ENCODE measurements at regions not wholly inside any gene's neighbourhood (a gene's known extent, or its start where the extent isn't known, plus 50 kb on each side); places are given as distances from the start of the nearest gene placed in this dataset.
A peak's percentile ranks its signal among the peaks of the same experiment; 100 is the strongest.
"Not testable (repeated sequence)": the region's sequence is repeated elsewhere in the genome, so short reads cannot be mapped to it uniquely, and the experiment has no call there.

DNA sequence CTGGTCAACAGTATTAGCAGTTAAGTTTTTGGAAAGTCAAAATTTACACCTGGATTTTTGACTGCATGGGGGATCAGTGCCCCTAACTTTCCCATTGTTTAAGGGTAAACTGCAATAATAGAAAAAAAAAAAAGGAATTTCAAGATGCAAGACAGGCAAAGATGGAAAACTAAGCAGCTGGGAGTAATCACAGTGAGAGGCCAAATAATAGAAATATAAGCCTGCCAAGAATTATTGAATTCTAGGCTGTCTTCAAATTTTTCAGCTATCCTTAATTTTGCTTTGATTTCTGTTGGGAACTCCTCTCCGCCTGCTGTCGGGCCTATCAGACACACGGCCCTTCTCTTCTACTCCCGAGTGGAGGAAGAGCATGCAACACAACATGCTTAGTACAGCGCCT, 215.5 kb upstream of the LMCD1 start:
- H3K27ac ChIP-seq: no peak overlapping the region
- no peak for DNase-seq (ENCODE audit: low read depth, low spot score)

DNA sequence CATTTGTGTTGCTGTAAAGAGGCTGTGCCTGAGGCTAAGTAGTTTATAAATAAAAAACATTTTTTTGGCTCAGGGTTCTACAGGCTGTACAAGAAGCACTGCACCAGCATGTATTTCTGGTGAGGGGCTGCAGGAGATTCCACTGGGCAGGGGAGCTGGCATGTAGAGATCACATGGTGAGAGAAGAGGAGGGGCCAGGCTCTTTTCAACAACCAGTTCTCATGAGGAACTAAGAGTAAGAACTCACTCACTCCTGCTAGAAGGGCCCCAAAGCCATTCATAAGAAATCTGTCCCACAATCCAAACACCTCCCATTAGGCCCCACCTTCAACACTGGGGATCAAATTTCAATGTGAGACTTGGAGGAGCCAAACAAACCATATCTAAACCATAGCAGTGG, 214.9 kb upstream of the LMCD1 start:
- H3K27ac ChIP-seq: no peak overlapping the region
- DNase-seq (ENCODE audit: low read depth, low spot score): no peak

DNA sequence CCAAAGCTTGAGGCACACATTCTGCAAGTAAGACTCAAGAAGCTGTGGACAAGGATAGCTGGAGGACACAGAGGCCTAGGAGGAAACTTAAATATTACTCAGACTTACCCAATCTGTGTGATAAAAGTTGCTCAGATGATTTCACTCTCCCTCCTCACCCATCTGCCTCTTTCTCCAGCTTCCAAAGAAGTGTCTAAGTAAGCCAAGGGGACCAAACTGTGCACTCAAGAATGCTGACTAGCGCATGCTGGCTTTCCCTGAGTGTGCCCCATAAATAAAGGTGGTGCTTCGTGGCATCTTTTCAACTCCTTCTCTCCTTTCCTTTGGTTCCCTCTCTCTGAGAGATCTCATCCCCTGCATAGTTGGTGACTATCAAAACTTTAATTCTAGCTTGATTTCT, 211.0 kb upstream of the LMCD1 start:
- no peak for DNase-seq (ENCODE audit: low read depth, low spot score)

DNA sequence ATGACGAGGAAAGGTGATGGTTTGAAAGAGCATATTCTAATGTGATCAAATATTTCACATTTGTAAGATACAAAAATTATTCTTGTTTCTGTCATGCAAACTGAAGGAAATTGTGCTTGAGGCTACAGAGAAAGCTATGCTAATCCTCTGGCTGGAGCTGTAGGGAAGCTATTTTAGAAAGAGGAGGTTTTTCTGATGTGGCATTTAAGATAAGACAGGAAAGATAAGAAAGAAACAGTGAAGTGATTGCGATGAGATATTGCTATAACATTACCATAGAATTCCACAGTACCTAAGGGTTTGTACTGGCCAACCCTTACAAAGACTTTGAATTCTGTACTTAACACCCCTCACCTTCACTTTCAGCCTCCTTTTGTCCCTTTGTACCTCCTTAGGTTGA, 205.2 kb upstream of the LMCD1 start:
- H3K27ac ChIP-seq: no peak overlapping the region
- DNase-seq (ENCODE audit: low read depth, low spot score): no peak

More for the DNA sequence above, 211.0 kb upstream of the LMCD1 start:
- no peak overlapping the region for H3K27ac ChIP-seq

DNA sequence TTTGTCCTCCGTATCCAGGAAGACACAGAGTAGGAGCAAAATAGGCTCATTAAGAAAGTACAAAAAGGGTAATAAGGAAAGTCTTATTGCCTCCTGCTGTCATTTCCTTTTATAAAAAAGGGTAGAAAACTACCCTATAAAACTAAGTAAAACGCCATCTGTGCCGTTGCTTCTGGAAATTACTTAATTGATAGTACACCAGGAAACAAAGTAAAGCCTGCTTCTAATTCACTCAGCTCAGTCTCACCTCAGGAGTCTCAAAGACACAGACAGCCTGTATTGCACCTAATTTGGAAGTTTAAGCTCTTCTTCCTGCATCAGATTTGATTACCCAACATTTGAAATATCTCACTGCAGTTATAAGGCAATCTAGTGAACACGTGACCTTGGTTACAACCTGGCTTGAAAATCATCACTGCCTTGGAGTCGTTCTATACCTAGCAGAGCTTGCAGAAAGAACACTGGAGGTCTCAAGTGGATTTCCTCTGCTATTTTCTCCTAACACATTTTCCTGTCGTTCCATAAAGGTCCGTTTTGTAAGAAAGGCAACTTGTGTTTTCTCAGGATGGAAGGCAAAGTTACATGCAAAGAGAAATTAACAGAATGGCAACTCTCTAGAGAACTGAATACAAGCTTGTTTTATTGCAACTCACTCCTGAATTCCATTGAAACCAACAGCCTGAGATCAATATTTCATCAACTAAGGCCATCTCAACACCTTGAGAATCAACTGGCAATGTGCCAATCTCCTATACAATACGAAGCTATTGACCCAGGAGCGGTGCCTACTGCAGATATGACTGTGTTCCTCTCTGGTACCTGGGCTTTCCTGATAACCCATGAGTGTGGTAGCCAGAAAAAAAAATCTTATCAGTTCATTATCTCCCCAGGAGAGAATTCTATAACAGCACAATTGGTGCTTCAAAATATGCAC, 203.3 kb upstream of the LMCD1 start:
- DNase-seq (ENCODE audit: low read depth, low spot score): no peak
- no peak overlapping the region for H3K27ac ChIP-seq

DNA sequence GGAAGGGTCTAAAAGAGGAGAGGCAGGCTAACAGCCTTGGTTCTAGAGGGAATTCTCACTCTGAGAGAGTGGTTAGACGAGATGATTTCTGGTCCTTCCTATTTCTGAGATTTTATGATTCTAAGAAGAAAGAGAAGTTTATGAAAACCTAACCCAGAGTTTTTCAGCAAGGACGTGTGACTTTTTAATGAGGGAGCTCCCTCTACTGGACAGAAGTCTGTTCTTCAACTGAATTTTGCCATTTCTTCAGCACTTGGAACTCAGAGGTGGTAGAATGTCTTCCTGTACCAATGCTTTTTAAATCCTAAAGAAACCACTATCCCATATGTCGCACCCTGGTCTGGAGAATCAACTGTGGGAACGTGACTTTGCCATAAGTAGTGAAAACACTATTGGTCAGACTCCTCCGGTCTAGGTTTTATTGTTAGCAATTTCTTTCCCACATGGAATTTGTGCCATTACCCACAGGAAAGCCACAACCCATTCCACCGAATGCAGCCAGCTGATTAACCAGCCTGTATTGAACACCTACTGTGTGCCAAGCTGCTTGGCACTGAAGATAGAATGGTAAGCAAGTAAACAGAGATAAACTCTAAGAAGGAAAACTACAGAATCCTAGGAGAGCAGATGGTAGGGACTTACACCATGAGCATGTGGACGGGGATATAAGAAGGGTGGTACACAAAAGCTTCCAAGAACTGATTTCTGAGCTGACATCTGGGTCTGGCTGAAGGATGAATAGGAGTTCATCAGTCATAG, 199.5 kb upstream of the LMCD1 start:
- DNase-seq (ENCODE audit: low read depth, low spot score): no peak
- no peak overlapping the region for H3K27ac ChIP-seq

DNA sequence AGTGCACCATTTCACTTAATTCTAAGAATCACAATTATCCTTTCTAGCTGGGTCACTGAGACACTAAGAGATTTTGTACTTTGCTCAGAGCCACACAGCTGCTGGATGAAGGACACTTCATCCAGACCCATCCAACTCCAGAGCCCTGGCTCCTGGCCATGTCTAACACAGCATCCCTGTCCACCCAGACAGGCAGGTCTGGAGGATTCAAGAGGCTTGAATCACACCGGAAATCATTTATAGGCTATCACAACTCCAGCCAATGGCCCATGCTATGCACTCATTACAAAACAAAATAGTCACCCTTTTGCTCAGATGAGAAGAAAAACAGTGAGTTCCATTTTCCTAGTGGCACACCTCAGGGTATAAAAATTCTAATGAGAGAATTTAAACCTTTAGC, 198.2 kb upstream of the LMCD1 start:
- no peak overlapping the region for H3K27ac ChIP-seq
- DNase-seq (ENCODE audit: low read depth, low spot score): no peak

DNA sequence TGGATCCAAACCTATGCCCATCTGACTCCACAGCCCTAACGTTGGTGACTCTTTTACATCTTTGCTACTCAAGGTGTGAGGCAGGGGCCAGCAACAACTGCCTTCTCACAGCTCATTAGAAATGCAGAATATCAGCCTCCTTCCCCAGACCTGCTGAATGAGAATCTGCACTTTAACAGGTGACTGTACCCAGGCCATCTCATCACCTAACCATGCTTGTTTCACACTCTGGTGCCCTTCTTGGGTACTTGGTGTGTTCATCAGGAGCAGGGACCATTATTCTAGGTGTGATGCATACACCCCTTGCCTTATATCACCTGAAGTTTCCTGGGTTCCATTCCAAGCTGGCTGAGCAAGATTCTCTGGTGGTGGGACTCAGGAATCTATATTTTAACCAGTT, 196.3 kb upstream of the LMCD1 start:
- DNase-seq (ENCODE audit: low read depth, low spot score): no peak
- no peak overlapping the region for H3K27ac ChIP-seq

DNA sequence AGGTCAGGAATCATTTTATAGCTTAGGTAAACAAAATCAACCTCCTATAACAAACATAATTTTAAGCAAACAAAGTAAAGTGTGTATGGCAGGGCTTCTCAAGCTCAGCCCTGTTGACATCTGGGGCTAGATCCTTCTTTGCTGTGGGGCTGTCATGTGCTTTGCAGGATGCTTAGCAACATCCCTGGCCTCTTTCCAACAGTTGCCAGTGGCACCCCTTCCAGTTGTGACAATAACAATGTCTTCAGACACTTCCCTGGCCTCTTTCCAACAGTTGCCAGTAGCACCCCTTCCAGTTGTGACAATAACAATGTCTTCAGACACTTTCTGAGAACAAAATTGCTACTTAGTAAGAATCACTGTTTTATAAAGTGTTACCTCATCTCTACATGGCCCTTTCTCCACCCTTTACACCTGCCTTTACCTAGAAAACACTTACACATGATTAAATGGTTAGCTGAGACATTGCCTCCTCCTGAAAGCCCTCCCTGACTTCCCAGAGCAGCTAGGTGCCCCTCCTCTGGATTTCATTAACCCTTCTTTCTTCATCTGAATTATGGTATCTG, 194.0 kb upstream of the LMCD1 start:
- H3K27ac ChIP-seq: no peak overlapping the region

DNA sequence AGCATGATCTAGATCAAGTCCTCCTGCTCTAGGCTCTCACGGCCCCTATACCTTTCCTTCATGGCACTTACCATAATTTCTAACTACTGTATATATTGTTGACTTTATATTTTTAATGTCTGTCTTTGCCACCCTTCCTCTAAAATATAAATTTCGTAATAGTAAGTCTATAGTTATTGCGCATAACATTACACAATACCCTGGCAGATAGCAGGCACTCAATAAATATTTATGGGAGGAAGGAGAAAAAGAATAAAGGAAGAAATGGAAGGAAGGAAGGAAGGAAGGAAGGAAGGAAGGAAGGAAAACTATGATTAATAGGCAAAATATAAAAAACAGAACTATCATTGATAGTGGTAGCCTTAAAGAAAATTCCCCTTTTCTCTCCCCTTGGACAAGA, 190.3 kb upstream of the LMCD1 start:
- no peak overlapping the region for H3K27ac ChIP-seq
- no peak for DNase-seq (ENCODE audit: low read depth, low spot score)

More for the DNA sequence above, 194.0 kb upstream of the LMCD1 start:
- no peak for DNase-seq (ENCODE audit: low read depth, low spot score)

DNA sequence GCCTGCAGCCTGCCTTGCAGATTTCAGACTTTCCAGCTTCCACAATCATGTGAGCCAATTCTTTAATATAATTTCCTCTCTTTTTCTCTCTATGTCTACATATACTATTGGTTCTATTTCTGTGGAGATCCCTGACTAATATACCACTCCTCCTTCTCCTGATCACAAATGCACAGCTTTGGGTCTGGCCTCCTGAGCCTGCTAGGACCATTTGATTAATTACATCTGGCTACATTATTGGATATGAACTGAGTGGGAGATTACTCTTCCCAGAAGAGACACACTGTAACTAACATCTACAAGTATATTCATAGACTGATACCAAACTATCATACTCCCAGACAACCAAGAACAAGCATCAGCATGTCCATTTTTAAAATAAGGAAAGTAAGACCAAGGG, 188.9 kb upstream of the LMCD1 start:
- no peak overlapping the region for H3K27ac ChIP-seq
- DNase-seq (ENCODE audit: low read depth, low spot score): no peak

DNA sequence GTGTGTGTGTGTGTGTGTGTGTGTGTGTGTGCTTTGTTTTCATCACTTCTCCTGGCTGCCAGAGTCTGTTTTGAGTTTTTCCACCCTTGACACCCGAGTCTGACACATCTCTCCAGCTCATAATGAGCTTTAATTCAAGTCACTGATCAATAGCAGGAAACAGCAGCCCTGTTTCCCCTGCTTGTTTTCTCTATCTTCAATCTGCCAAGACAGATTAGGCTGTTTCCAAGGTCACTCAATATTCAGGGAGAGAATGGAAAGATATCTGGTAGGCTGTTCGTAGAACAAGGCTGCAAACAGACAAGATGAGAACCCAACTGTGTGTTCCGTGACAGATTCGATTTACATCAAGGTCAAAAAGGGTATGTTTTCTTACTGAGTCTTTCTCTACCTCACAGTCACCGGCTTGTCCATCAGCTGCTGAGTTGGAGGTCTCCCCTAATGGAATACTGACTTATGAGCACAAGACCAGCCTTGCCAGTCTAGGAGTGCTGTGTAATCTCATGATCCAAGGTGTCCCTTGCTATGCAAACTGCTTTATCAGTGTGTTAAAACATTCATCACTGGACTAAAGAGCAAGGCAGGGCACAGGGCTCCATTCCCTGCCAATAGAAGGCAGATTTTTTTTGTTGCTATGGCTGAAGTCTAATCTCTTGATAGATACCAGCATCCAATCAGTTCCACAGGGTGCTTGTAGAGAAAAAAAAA, 187.9 kb upstream of the LMCD1 start:
- DNase-seq (ENCODE audit: low read depth, low spot score): no peak
- no peak overlapping the region for H3K27ac ChIP-seq

DNA sequence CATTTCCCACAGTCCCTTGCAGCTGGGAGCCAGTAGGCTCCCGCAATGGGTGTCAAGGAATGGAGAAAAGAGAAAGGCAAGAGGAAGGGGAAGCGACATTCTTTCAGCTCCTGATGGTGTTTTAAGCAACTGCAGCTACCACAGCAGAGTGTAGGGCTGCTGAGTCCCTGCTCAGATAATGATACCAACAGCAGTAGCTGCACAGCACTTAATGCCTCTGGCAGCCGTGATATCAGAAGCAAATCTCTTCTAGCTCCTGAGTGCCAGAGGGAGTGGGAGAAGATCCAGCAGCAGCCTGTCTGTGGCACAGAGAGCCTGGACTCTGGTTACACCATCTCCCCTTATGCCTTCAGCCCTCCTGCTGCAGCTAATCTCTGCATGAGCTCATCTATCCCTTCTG, 186.1 kb upstream of the LMCD1 start:
- H3K27ac ChIP-seq; DNase-seq (ENCODE audit: low read depth, low spot score): not testable (repeated sequence)

DNA sequence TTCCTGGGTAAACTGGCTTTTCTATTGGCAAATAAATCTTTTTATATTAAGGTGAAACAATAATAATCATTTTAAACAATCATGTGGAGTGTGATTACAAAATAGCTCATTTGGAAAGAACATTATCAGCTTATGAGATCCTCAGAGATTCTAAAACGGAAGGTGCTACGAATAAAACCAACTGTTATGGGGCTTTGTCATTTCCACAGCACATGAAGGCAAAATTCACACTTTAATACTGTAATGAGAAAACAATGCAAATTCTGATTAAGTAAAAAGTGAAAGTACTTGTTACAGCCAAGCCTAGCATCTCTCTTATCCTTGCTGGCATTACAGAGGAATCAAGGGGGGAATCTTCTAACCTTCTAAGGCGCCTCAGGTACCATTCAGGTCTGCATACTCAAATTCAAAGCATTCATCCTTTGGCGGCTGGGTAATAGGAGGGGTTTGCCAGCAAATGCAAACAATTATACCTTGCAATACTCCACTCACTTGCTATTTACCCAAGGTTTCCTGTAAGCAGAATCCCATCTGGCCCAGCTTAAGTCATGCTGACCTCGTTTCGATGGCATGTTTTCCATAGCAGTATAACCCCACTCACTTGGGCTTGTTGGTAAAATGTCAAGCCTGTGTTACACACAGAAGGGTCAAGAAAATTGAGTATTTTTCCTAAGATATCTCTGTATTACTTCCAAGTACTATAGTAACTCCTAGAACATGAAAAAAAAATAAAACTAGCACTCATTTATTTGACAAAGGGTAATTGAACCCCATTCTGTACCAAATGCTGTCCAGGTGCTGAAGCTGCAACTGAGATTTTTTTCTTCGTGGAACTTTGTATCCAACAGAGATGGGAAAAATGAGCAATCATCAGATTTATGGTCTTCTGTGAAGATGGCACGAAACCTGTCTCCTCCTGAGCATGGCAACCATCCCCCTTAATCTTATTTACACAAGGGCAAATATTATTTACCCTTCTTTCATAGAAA, 183.7 kb upstream of the LMCD1 start:
- DNase-seq (ENCODE audit: low read depth, low spot score): no peak
- no peak overlapping the region for H3K27ac ChIP-seq

DNA sequence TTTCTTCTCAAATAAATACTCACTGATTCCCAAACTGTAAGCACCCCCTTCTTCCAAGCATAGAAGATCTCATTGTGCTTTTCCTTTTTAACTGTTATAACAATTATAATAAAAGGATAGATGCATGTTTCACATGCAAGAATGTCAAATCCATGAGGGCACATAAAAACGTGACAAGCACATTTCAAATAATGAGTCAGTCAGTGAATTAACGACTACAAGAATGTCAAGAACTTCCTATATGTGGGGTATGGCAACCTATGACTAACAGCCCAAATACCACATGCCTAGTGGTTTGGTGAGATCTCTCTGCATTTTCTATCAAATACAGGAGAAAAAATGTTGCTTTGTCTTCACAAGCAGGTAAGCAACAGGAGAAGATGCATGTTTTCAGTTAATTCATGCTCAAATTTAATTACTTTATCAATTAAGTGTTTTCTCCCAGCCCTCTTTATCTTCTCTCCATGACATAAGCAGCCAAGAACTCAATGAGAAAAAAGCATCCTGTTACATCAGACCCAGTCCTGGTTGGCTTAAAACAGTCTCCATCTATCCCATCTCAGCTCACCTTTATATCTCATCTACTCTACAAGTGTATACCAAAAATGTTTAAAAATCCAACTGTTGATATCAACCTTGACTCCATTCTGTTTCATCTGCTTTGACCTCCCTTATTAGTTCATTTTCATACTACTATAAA, 181.5 kb upstream of the LMCD1 start:
- H3K27ac ChIP-seq: peak overlapping the region; percentile 22
- DNase-seq (ENCODE audit: low read depth, low spot score): no peak

DNA sequence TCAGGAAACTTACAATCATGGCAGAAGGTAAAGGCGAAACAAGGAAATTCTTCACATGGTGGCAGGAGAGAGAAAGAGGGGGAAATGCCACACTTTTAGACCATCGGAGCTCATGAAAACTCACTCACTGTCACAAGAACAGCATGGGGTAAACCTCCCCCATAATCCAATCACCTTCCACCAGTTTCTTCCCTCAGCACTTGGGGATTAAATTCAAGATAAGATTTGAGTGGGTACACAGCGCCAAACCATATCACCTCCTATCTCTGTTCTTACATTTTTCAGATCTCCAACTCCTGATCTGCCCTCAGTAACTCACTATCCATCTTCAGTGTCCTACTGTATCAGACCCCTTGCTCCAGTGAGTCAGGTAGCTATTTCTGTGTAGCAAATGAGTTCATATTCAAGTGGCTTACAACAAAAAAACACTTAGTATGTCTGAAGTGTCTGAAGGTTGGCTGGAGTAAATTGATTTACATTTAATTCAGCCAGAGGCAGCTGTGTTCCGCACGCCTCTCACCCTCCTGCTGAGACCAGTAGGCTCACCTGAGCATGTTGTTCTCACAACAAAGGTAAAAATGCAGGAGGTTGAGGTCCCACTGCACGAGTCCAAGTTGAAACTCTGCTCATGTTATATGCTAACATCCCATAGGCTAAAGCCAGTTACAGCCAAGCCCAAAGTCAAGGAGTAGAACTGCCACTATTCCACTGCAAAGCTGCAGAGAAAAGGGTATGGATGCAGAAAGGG, 180.7 kb upstream of the LMCD1 start:
- H3K27ac ChIP-seq: peak overlapping the region; percentile 22

DNA sequence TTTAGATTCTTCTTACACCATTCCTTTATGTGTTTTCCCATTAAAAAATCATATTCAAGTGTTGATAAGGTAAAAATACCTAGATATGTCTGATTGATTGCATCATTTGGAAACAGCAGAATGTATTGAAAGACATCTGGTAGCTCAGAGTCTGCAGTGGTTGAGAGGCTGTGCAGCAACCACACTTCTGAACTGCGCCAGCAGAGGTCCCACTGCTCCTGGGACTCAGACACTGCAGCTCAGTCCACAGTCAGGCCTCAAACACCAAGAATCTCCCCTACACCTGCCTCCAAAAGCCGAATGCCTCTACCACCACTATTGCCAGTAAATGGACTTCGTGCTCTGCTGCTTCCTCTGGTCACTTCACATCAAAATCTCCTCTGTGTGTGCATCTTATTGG, 176.9 kb upstream of the LMCD1 start:
- H3K27ac ChIP-seq: no peak overlapping the region
- DNase-seq (ENCODE audit: low read depth, low spot score): no peak

More for the DNA sequence above, 180.7 kb upstream of the LMCD1 start:
- DNase-seq (ENCODE audit: low read depth, low spot score): no peak

DNA sequence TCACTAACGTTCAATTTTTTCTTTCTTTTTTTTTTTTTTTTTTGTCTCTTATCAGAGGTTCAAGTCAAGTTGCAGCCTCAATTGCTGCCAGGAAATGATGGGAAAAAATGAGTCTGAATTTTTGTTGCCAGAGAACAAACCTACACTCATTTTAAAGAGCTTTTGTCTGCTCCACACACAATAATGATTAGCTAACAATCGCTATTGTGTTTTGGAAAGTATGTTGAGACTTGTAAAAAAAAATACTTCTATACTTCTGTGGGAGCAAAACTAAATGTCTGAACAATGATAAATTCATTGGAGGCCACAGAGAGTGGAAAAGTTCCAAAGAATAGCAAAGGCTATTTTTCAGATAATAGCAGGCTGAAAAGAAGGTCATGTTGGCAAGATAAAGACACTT, 176.3 kb upstream of the LMCD1 start:
- DNase-seq (ENCODE audit: low read depth, low spot score): no peak
- no peak overlapping the region for H3K27ac ChIP-seq

All from epithelial cell of prostate (primary cell).